HCT116 (cell line): ENCODE measurements at regions not wholly inside any gene's neighbourhood (a gene's known extent, or its start where the extent isn't known, plus 50 kb on each side); places are given as distances from the start of the nearest gene placed in this dataset.
A peak's percentile ranks its signal among the peaks of the same experiment; 100 is the strongest.

Source experiments
- ATAC-seq: fragments of 200-7000 bp; cut with Tn5 transposase; 2 replicates; pipeline ENCODE4 v1.9.1; 2020; ENCODE audit warnings: mild to moderate bottlenecking, moderate library complexity
- BruUV-seq: library from RNA; stranded (reverse); fragments of 400-500 nt; replicated peaks from 2 replicates; lab custom pipeline; 2021; lab: Mats Ljungman, UMichigan
- CTCF ChIA-PET: fragments of 300-600 bp; sonication (Branson Sonifier 250); formaldehyde crosslinking; loops from one replicate; lab custom pipeline; 2021; ENCODE audit warnings: antibody characterized with exemption; lab: Charles Lee
- POLR2A ChIA-PET: fragments of 300-600, 350-600 bp; sonication (Branson Sonifier 250); formaldehyde crosslinking; loops from one replicate; lab custom pipeline; 2021; ENCODE audit warnings: antibody characterized with exemption; lab: Charles Lee
- RAD21 ChIA-PET, 2 experiments: fragments of 300-600 bp; sonication (Branson Sonifier 250); formaldehyde crosslinking; loops; one replicate each; lab custom pipeline; 2023; ENCODE audit warnings: low total read pairs in 2 of 2; ENCODE audit not compliant: uncharacterized antibody in 2 of 2, unreplicated experiment in 2 of 2, low non-redundant PET in 1 of 2; lab: Charles Lee
- DNase-seq: peaks from one replicate; pipeline ENCODE4 v3.0.0-alpha.2; 2010; ENCODE audit warnings: low read depth, low spot score
- H2AFZ ChIP-seq: fragments of 200-600 bp; shearing (Covaris generic), sonication (generic); 2 replicates; pipeline ENCODE4 v1.6.1; 2017; ENCODE audit warnings: low read depth, mixed run types, mixed read lengths, antibody characterized with exemption, low read length; ENCODE audit not compliant: poor library complexity, severe bottlenecking
- H3K27ac ChIP-seq: 2 replicates; pipeline ENCODE4 v1.5.1; 2012; ENCODE audit warnings: low read depth, low read length
- H3K27me3 ChIP-seq: fragments of 200-600 bp; sonication (generic); 2 replicates; pipeline ENCODE4 v1.6.1; 2016; ENCODE audit warnings: mixed run types, low read length, mixed read lengths; ENCODE audit not compliant: insufficient read depth
- H3K36me3 ChIP-seq, 2 experiments: fragments of 200-500 bp in 1 of 2; fragments of 200-600 bp in 1 of 2; sonication (Bioruptor generic) in 1 of 2; sonication (generic) in 1 of 2; 2 replicates each; pipeline versions ENCODE4 v1.5.1 to v1.6.1; 2014 to 2016; ENCODE audit warnings: low read length in 2 of 2, inconsistent platforms in 1 of 2, mixed read lengths in 1 of 2, mixed run types in 1 of 2; ENCODE audit not compliant: insufficient read depth in 2 of 2, control insufficient read depth in 1 of 2
- H3K4me1 ChIP-seq, 2 experiments: fragments of 200-600 bp in 1 of 2; sonication (generic) in 1 of 2; 2 replicates each; pipeline versions ENCODE4 v1.5.1 to v1.6.1; 2012 to 2017; ENCODE audit warnings: low read length in 2 of 2, inconsistent platforms in 1 of 2, mild to moderate bottlenecking in 1 of 2, mixed read lengths in 1 of 2, mixed run types in 1 of 2, moderate library complexity in 1 of 2; ENCODE audit not compliant: insufficient read depth in 2 of 2, control insufficient read depth in 1 of 2
- H3K4me2 ChIP-seq: fragments of 200-600 bp; sonication (generic); 2 replicates; pipeline ENCODE4 v1.6.1; 2017; ENCODE audit warnings: mixed run types, low read length, mixed read lengths
- H3K4me3 ChIP-seq, 2 experiments: fragments of 200-600 bp in 1 of 2; sonication (generic) in 1 of 2; replicated peaks in 1 of 2; 2 replicates each; pipeline ENCODE4 v1.5.1; 2011 to 2016; ENCODE audit warnings: low read length in 2 of 2, control low read depth in 1 of 2, low read depth in 1 of 2, mild to moderate bottlenecking in 1 of 2, mixed read lengths in 1 of 2, mixed run types in 1 of 2
- H3K79me2 ChIP-seq: fragments of 200-600 bp; sonication (generic); 2 replicates; pipeline ENCODE4 v1.6.1; 2017; ENCODE audit warnings: mild to moderate bottlenecking, mixed run types, low read length, moderate library complexity, mixed read lengths; ENCODE audit not compliant: insufficient read depth
- H3K9ac ChIP-seq: fragments of 200-600 bp; sonication (generic); 2 replicates; pipeline ENCODE4 v1.6.1; 2016; ENCODE audit warnings: low read length, mixed read lengths
- H3K9me2 ChIP-seq: fragments of 200-600 bp; sonication (generic), shearing (Covaris generic); 2 replicates; pipeline ENCODE4 v1.6.1; 2017; ENCODE audit warnings: mixed run types, mild to moderate bottlenecking, moderate library complexity; ENCODE audit not compliant: insufficient read depth
- H3K9me3 ChIP-seq, 2 experiments: fragments of 200-500 bp in 1 of 2; fragments of 200-600 bp in 1 of 2; sonication (Bioruptor generic) in 1 of 2; sonication (generic) in 1 of 2; 2 replicates each; pipeline ENCODE4 v1.6.1; 2014 to 2017; ENCODE audit warnings: low read length in 2 of 2, mixed read lengths in 2 of 2, inconsistent platforms in 1 of 2, low read depth in 1 of 2, mild to moderate bottlenecking in 1 of 2, mixed run types in 1 of 2, moderate library complexity in 1 of 2; ENCODE audit not compliant: control insufficient read depth in 1 of 2, insufficient read depth in 1 of 2
- H4K20me1 ChIP-seq: fragments of 200-600 bp; sonication (generic), shearing (Covaris generic); 2 replicates; pipeline ENCODE4 v1.6.1; 2017; ENCODE audit warnings: mixed run types, mild to moderate bottlenecking, moderate library complexity; ENCODE audit not compliant: insufficient read depth
- ATF3 ChIP-seq: IDR thresholded peaks from 2 replicates; pipeline ENCODE4 v1.6.1; 2012
- CTCF ChIP-seq, 3 experiments: fragments of 200-600 bp in 1 of 3; sonication (generic) in 1 of 3; IDR thresholded peaks in 2 of 3; conservative IDR thresholded peaks in 1 of 3; 2 replicates each; pipeline ENCODE4 v1.5.1; 2012 to 2017; ENCODE audit warnings: low read depth in 2 of 3, low read length in 2 of 3, antibody characterized with exemption in 1 of 3, borderline replicate concordance in 1 of 3, control low read depth in 1 of 3, mild to moderate bottlenecking in 1 of 3, mixed read lengths in 1 of 3, mixed run types in 1 of 3, moderate library complexity in 1 of 3; ENCODE audit not compliant: insufficient read depth in 1 of 3
- POLR2A ChIP-seq: IDR thresholded peaks from 2 replicates; pipeline ENCODE4 v1.7.0; 2011; ENCODE audit warnings: borderline replicate concordance; ENCODE audit not compliant: insufficient read depth, insufficient read length; ENCODE audit errors: extremely low read depth
- RAD21 ChIP-seq: IDR thresholded peaks from 2 replicates; pipeline ENCODE4 v1.6.1; 2012; ENCODE audit warnings: low read depth, mild to moderate bottlenecking
- REST ChIP-seq: IDR thresholded peaks from 2 replicates; pipeline ENCODE4 v1.6.1; 2012; ENCODE audit warnings: low read depth
- SP1 ChIP-seq: IDR thresholded peaks from 2 replicates; pipeline ENCODE4 v1.6.1; 2012; ENCODE audit warnings: low read depth
- YY1 ChIP-seq: IDR thresholded peaks from 2 replicates; pipeline ENCODE4 v1.6.1; 2011; ENCODE audit warnings: low read length, low read depth, moderate library complexity, mild to moderate bottlenecking; ENCODE audit not compliant: insufficient replicate concordance; ENCODE audit errors: extremely low read depth
- intact Hi-C: fragments of 100-400 bp; cut with micrococcal nuclease; formaldehyde crosslinking; loops from 2 replicates; pipeline ENCODE4 v1.10.0; 2022
- TF ChIP-seq, protein P1 (sequence below): IDR thresholded peaks from 2 replicates; pipeline ENCODE4 v1.6.1; 2012

- TF ChIP-seq ATF3 (no peak), RAD21 (no peak), SP1 (no peak)
Measured at GRCh38 chr10:46227571-46227935, 59.2 kb upstream of the ANTXRL start (continued).

DNA sequence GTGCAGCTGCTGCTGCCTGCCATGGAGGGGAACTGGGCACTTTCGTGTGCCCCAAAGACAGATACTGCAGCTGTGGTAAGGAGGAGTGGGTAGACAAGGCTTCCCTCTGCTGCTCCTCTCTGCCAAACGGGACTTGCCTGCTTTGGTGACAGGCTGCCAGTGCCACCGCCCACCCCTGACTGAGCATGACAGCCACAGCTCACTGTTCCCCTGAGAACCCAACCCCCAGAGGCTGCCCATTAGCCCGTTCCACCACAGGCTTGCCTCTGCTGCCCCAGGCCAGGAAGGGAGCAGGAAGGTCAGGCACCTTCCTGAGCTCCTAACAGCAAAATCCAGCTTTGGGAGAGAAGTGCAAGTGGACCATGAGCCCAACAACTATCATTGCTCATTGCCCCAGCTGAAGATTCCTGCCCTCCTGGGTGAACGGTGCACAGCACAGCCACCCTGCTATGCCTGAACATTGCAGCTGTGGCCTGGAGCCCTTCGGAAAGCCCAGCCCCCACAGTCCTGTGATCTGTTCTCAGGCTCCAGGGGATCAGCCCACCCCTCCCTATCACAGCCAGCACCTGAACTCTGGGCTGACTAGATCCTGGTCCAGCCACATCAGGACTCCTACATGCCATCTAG lies 58.7 kb upstream of the ANTXRL start:
- ChIA-PET RAD21 (no interaction called here), CTCF (interaction anchor here (0.8 kb wide), 1 partner anchor 337 kb away, joined by 3 read pairs; no protein-coding TSS in a partner anchor), POLR2A (no interaction called here)
- no peak for TF ChIP-seq POLR2A
- BruUV-seq = no TSS peak
- no peak overlapping the region for H3K4me2 ChIP-seq
- DNase-seq = no peak
- no peaks in the 10 kb centered on the region for H3K36me3 ChIP-seq
- peaks cover 3 to 11% of the 10 kb centered on the region in 2 experiments; a peak in 2 of 4 replicates for H3K4me1 ChIP-seq
- no peak overlapping the region for H3K4me3 ChIP-seq
- intact Hi-C loops = loop anchor here (10.0 kb wide), 2 partner anchors 993 to 1223 kb away; partner anchors contain the start of gene ZNF22
- no peaks in the 10 kb centered on the region for H3K9me2 ChIP-seq
- no peaks in the 10 kb centered on the region for H4K20me1 ChIP-seq
- peak overlapping the region; percentile 77 for H2AFZ ChIP-seq
- H3K27me3 ChIP-seq = no peaks in the 10 kb centered on the region
- H3K9ac ChIP-seq = no peak overlapping the region
- H3K27ac ChIP-seq = no peak overlapping the region
- H3K9me3 ChIP-seq = peaks cover 0 to 3% of the 10 kb centered on the region in 2 experiments; a peak in 1 of 4 replicates
- peak; percentile 58; the same call in 1 of the 2 replicates for ATAC-seq
- no peaks in the 10 kb centered on the region for H3K79me2 ChIP-seq

DNA sequence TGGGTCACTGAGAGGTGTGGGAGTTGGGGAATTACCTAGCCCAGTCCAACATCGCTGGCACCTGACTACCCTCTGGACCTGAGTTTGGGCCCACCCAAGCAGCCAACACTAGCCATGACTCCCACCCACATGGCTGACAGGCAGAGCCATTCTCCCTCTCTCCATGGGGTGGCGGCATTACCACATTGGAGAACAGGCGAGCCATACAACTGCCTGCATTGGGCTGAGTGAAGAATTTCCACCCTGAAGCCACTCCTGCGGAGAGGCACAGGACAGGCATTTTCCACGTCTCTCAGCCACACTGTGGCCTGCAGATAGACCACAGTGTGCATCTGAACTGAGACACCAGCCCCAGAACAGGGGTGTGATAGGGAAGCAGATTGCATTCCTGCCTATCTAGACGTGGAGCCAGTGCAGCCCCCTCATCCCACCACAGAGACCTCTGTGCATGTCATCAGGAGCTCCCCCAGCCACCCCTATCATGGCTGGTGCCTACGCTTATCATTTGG lies 58.2 kb upstream of the ANTXRL start:
- Histone ChIP-seq H3K27me3 (no peaks in the 10 kb centered on the region), H3K9me3 (no peaks in the 10 kb centered on the region), H4K20me1 (no peaks in the 10 kb centered on the region), H3K27ac (no peak overlapping the region), H2AFZ (peak overlapping the region; percentile 77), H3K79me2 (no peaks in the 10 kb centered on the region), H3K9ac (no peak overlapping the region), H3K9me2 (no peaks in the 10 kb centered on the region), H3K4me2 (peak overlapping the region; percentile 49), H3K36me3 (no peaks in the 10 kb centered on the region), H3K4me1 (peaks cover 3 to 11% of the 10 kb centered on the region in 2 experiments; a peak in 2 of 4 replicates), H3K4me3 (no peak overlapping the region)
- ChIA-PET POLR2A (no interaction called here), RAD21 (no interaction called here), CTCF (interaction anchor here (0.7 to 1.3 kb wide), 2 partner anchors 10 to 978 kb away, joined by 3 to 4 read pairs; no protein-coding TSS in a partner anchor)
- DNase-seq = peak; percentile 44
- intact Hi-C loops = loop anchor here (10.0 kb wide), 2 partner anchors 994 to 1224 kb away; partner anchors contain the start of gene ZNF22
- TF ChIP-seq RAD21 = peak; percentile 96
- TF ChIP-seq, protein P1, sequence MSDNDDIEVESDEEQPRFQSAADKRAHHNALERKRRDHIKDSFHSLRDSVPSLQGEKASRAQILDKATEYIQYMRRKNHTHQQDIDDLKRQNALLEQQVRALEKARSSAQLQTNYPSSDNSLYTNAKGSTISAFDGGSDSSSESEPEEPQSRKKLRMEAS = 0 out of 2 replicates have a peak, but pooled peaks have one; percentile 9
- TF ChIP-seq REST = no peak
- peak; percentile 88 to 93 (median 89) for TF ChIP-seq CTCF (IDR thresholded peaks at IDR 0.05 in 2 of 3, conservative IDR thresholded peaks at IDR 0.05 in 1 of 3; ENCODE audit: borderline replicate concordance in 1 of 3, insufficient read depth in 1 of 3, low read depth in 2 of 3, low read length in 2 of 3)
- no peak for TF ChIP-seq YY1
- peak; percentile 95 for ATAC-seq
- BruUV-seq = no TSS peak
